HG03025 (cell line): ENCODE measurements at regions not wholly inside any gene's neighbourhood (a gene's known extent, or its start where the extent isn't known, plus 50 kb on each side); places are given as distances from the start of the nearest gene placed in this dataset.

Experiments used
- ATAC-seq: cut with Tn5 transposase; IDR thresholded peaks from one replicate; pipeline ENCODE4 v1.9.1; 2021; ENCODE audit warnings: mild to moderate bottlenecking, moderate library complexity; ENCODE audit not compliant: unreplicated experiment, low FRiP score

DNA sequence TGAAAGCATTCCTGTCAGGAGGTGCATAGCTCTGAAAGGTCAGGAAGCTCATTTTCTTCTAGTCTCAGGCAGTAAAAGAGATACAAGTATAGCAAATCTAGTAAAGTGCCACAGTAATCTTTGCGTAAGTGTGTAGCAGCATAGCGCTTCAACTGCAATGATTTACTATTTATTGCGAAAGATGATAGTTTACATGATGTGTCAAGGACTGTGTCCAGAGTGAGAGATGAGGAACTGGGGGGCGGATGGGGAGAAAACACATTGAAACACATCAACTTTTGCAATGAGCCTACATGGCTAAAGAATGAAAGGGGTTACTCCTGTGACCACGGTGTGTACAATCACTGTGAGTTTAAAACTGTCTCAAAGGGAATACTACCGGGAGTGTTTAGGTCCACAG is 644.4 kb downstream of the GALR1 start:
- no peak for ATAC-seq

DNA sequence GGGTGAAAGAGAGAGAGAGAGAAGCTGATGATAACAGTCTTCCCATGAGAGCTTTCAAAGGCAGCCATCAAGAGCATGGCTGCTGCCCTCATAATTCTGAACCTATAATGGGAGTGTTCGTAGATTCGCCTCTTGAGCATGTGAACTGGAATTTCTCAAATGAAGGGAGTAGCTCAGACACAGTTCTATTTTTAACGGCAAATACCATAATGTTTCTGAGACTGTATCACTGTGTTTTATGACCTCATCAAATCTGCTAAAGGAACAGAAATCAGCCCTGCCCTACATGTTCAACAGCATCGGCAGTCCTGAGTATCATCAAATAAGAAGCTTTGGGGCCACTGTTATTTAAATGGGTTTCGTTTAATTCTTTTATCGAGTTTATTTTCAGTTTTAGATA is 645.6 kb downstream of the GALR1 start:
- no peak for ATAC-seq

DNA sequence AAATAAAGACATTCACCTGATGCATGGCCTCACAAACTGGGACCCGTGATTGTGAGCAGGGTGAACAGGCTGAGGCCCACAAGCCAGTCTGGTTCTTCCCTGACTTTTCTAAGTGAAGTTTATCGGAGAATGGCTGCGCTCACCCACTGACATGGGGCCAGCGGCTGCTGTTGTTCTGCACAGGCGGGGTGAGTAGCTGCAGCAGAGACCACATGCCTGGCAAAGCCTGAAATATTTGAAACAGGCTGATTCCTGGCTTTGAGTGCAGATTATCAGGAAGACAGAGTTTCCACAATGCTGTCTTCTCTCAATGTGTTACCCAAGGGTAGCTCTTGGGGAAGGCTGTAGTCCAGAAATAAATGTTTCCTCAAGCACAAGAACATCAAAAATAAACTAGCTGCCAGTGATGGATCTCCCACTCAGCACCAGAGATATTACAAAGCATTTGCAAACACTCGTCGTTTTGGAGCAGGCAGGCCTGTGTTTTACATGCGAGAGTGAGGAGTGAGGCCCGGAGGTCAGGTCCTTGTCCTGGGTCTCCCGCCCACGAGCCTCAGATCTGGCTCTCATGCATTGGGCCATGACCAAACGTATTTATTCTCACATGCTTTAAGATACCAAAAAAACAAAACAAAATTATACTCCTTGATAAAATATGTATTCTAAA is 647.1 kb downstream of the GALR1 start:
- ATAC-seq: no peak

DNA sequence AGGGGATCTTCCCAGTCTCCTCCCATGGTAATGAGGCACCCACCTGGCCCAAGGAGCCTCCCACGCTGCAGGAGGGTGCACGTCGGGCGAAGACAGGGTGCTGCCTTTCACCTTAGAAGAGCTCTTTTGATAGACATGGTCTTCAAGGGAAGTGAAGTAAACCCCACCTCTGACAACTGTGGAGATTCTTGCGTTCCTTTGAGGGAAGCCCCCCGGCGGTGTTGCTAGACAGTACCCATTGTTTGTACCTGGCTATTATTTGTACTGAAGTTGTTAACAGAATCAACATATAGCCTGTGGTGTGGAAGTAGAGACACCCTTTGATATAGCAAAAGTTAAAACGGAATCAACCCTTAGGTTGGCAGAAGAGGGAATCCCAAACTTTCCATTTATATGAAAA is 648.0 kb downstream of the GALR1 start:
- no peak for ATAC-seq

DNA sequence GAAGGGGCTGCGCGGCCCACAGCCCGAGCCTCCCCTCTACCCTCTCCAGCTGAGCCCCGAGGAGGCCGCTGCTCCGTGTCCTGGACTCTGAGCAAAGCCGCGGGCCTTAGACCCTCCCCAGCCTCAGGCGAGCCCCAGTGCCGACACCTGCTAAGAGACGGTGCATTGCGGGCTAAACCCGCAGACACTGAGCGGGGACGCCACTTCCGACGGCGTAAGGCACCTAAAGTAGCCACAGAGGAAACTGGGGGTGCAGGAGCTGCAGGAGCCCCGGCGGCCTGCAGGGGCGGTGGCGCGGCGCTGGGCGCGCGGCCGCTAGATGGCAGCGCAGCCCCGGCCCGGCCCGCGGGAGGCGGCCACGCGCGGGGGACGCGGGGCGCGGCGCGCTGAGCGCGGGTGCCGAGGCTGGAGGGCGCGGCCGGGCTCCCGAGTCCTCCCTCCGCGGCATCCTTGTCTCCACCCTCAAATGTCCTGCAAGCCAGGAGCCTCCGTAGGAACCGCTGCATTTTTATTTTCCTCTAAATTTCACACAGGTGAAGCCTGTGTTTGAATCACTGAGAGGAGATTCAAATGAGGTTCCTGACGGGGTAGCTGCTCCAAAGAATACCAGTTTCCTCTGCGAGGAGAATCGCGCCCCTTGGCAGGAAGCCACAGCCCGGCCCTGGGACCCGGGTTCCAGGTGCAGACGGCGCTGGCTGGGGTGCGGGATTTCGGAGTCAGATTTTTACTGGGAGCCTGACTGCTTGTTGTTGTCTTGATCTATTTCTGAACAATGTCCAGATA is 650.5 kb downstream of the GALR1 start:
- ATAC-seq: peak; percentile 89

DNA sequence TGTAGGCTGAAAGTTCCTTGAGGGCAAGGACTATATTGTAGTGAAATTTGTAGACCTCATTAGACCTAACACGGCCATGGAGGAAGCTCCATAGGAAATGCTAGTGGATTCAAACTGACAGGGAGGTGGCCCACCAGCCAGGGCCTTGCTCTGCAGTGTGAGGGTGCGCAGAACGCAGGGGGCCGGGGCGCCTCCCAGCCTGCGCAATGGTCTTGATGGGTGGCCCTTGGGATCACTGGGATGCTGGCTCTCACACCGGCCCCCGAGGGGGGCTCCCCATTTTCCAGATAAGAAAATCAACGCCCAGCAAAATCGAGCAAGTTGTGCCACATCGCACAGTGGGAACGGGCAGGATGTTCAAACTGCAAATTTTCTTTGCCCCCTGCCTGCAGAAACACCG is 655.4 kb downstream of the GALR1 start:
- no peak for ATAC-seq

DNA sequence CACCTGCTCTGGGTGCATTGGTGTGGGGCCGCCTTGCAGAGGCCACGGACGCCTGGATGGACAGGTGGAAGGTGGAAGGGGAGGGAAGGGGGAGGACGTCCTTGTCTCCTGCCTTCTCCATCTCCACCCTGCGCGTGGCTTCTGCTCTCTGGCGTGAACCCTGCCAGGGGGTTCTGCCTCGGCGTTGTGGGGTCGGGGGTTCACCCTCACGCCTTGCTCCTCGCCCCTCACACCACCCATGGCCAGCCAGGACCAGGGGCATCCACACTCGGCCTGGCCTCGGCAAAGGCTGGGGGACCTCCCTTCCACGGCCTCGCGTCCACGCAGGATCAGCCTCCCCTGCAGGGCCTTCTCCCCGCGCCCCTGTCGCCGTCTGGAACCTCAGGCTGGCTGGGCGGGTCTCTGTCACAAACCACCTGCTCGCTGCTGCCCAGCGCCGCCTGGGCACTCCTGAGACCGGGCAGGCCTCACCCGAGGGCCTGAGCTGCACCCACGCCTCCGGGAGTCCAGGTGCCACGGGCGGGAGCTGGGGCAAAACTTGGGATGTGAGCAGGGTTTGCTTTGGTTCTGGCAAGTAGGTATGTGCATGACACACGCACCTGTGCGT is 655.9 kb downstream of the GALR1 start:
- ATAC-seq: no peak

DNA sequence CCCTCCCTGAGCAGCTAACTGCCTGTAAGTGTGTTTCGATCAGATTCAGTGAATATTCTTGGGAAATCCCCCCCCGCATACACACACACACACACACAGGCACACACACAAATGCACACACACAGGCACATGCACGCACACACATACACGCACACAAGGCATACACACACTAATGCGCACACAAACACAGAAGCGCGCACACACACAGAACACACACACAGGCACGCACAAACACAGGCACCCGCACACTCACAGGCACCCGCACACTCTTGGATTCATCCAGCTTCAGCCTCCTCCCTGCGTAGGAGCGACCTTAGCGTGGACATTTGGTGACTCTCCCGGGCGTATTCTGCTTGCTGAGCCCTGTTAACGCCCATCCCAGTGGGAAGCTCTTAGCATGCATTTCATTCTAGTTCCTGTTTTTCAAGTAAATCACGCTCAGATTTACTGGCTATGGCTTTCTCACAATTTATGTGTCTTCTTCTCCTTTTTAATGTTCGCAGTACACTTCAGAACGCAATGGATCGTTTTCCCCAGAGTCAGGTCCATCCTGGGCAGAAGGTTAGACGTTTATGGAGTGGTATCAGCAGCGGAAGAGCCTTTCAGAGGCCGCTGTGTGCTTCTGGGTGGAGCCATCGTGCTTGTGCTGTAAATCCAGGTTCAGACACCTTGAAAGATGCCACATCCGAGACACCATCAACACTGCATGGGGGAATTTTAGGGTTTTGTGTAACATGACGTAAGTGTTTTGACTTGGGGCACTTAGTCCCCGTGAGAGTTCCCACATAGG is 656.6 kb downstream of the GALR1 start:
- ATAC-seq: no peak

DNA sequence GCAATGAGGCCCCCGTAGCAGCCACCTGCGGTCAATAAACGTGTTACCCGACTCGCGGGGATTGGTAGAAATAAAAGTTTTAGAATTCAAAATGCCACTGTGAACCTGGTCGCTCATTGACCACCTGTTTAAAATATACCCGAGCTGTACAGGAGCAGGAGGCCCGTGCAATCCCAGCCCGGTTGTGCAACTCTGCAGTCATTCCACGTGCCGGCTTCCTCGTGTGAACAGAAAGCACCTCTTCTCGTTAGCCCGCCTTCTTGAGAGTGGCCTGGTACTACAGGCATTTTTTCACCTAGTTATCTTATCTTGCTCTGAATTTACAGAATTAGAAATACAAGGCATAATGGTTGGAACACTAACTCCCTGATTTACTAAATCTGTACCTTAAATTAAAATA is 660.7 kb downstream of the GALR1 start:
- no peak for ATAC-seq

DNA sequence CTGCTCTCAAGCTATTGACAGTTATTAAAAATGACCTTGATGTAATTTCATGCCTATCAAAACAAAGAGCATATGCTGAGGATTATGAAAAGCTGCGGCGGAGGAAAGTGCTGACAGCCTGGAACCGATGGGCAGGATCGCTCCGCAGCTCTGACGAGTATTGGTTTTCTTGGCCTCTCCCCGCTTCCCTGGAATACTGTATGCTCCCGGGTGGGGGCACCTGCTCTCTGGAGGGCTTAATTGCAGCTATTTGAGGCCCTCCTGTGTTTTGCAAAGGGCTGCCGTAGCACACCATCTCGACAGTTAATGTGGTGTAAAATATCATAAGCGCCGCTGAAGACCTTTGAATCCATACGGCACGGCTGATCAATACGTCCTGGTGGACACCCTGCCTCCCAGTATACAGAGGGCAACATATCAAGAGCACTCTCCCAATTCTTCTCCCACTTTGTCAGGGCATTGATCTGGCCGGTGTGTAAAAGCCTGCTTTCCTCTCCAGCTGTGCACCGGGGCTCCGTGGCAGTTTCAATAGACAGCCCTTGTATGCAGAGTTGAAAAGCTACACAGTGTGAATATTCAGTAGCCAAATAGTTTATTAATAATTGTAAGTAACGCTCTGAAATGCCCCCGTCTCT is 662.4 kb downstream of the GALR1 start:
- ATAC-seq: no peak

DNA sequence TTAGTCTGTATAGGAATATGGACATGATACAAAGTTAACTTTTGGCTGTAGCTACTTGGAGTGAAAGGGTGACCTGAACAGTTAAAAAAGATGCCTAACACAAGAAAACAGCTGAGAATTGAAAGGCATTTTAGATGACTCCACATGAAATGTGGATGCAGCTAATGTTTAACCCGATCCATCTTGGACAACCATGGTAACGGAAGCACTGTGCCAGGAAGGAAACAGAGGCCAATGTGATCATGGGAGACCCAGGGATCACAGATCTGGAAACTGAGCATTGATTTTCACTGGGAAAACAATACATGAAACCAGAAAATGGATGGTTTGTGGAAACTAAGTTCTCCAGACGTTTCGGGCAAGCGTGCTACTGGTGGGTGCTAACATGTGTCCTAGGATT is 669.1 kb downstream of the GALR1 start:
- no peak for ATAC-seq

DNA sequence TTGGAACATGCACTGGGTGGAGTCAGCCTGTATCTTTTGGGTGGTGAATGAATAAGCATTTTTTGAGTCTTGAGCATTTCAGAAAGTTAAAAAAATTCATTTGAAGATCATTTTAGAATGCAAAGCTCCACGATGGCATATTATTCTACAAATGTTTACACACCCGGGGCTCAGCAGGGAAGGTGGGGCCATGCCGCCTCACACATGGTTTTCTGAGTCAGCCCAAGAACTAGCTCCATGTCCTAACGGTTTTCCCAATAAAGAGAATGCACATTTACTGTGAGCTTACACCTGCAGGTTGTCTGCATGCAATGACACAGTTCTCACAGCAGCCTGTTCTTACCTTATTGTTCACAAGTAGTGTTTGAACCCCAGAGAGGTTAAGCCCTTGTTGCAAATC is 670.3 kb downstream of the GALR1 start:
- no peak for ATAC-seq

DNA sequence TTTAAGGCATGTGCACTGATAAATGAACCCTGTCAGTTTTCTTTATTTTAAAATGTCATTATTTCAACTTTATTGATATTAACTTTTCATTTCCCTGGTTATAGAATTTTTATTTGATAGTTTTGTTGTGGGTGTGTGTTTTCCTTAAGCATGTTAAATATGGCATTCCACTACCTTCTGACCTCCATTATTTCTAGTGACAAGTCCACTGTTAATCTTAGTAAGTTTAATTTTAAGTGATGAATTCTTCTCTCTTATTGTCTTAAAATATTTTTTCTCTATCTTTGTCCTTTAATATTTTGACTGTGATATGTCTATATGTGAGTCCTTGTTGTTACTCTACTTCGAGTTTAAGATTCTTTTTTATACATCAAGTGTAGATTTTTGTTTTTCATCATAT is 685.7 kb downstream of the GALR1 start:
- no peak for ATAC-seq

DNA sequence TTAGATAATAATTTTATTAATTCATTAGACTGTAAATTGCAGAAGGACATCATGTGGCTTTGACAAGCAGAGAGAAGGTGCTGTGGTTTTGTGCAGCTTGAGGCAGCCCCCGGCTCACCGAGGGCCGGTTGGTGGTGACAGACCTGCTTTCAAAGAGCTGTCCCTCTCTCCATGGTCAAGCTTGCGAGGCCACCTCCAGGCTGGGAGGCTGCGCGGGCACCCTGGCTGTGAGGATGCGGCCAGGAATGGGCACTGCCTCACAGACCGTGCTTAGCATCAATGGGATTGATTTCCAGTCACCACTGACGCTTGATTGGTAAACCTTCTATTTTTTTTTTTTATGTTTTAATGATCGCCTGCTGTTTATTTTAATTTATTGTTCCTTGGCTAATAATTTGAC is 690.9 kb downstream of the GALR1 start:
- ATAC-seq: no peak

DNA sequence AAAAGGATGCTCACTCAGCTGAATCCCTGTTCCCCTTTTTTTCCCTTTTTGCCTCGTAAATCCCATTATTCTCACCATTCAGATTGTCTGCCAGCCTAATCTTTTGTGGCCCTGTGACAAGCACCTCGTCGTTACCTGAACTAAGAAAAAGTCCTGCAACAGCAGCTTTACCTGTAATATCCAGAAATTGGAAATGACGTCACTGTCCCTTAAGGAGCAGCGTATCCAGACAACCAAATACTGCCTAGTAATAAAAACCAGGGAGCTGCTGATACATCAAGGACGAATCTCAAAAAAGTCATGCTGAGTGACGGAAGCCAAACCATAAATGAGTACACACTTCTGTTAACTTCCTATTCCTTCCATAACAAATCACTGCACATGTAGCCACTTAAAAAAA is 694.9 kb downstream of the GALR1 start:
- ATAC-seq: no peak

DNA sequence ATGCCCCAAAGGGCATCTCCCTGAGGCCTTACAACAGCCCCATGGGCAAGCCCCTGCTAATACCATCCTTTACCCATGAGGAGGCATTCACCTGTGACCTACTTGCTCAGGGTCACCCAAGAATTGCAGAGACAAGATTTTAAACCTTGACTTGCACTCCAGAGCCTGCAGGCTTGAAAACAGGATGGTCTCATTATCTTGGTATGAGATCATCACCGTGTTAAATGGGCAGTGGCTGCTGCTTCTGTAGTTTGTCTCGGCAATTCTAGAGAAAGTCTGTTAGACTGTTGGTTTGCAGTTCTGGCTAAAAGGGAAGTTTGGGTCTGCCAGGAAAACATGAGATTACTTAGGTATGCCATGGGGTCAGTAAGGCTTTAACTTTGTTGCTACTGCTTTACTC is 698.9 kb downstream of the GALR1 start:
- ATAC-seq: no peak

DNA sequence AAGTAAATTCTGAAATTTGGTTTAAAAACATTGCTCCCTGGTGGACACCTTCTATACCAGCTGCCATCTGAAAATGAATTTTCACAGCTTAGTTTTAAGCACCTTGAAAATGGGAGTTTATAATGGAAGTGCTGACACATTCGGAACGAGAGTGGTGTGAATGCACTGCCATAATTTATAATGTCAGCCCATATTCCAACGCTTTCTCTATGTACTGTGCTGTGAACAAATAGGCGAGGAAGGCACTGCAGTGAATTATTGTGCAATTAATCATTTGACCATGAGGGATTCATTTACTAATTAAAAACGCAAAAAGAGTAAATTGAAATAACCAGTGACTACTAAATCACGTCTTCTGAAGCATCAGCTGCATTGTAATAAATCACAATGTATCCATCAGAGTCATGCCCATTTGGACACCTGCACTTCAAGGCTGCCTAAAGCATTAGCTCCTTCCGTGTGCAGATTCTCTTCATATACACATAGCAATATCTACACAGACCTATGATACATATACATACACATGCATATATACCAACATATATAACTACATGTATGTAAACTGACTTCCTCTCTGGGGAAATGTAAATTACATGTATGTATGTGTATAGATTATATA is 699.8 kb downstream of the GALR1 start:
- no peak for ATAC-seq

DNA sequence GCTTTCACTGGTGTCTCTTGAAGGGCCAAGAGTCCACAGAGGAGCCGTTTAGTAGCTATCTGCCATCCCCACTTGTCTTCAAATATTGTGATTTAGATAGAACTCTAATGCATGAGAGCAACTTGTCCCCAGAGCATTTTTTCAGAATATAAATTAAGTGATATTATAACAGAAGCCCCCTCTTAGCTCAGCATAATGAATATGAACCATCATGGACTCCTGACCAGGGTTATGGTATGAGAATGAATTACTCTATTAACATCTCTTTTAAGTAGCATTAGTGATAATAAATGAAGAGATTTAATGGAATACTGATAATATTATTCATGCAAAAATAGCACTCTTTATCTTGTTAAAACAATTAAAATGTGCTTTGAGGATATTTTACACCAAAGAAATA is 709.6 kb downstream of the GALR1 start:
- ATAC-seq: no peak

DNA sequence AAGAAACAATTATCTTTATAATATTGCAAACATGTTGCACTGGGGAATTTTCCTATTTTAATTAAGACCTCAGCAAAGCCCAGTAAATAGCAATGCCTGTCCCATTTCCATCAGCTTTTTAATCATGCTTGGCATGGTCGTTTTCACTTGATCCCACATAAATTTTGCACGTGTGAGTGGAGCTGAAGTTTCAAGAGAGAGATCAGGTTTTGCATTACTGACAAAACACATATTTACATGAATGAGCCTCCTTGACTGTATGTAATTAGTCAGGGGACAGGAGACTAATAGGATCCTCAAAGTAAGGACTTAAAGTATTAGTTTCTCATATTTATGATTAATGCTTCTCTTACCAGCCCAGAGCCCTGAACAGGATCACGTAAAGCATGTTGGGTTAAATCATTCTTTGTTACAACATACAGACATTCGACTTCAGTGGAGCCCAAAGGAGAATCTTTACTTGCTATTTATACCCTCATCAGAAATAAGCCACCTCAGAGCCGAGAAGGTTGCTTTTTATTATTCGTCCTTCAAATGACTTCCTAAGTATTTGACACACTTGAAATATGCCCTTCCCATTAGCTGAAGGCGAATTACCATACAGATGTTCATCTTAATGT is 711.3 kb downstream of the GALR1 start:
- no peak for ATAC-seq

DNA sequence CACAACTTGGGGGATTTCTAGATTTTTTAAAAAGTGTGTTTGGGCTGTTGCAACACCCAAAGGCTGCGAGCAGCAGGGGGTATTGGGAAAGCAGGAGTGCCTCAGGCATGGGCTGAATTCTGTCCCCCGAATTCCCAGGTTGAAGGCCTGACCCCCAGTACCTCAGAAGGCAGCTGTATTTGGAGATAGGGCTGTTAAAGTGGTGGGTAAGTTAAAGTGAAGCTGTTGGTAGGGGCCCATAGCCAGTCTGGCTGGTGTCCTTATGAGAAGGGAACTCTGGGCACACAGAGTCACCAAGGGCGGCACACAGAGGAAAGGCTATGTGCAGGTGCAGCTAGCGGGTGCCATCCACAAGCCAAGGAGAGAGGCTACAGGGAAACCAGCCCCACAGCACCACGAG is 717.4 kb downstream of the GALR1 start:
- no peak for ATAC-seq
